Lower lobe of right lung (tissue), 2 donors: ENCODE measurements at regions not wholly inside any gene's neighbourhood (a gene's known extent, or its start where the extent isn't known, plus 50 kb on each side); places are given as distances from the start of the nearest gene placed in this dataset.
A peak's percentile ranks its signal among the peaks of the same experiment; 100 is the strongest.
"Not testable (repeated sequence)": the region's sequence is repeated elsewhere in the genome, so short reads cannot be mapped to it uniquely, and the experiment has no call there.

ENCODE experiments used
- ATAC-seq, 2 donors: fragments of 200-7000 bp; cut with Tn5 transposase; one replicate each; pipeline ENCODE4 v1.9.1; 2020 to 2022; ENCODE audit warnings: mild to moderate bottlenecking in 2 of 2, moderate library complexity in 2 of 2
- DNase-seq: peaks from one replicate; pipeline ENCODE4 v3.0.0-alpha.2; 2020
- H3K27ac ChIP-seq: fragments of 200-600 bp; one replicate; pipeline ENCODE4 v1.8.0; 2022
- H3K27me3 ChIP-seq: fragments of 200-600 bp; one replicate; pipeline ENCODE4 v1.8.0; 2022; ENCODE audit warnings: low read depth
- H3K36me3 ChIP-seq: fragments of 200-600 bp; one replicate; pipeline ENCODE4 v1.8.0; 2022; ENCODE audit warnings: mild to moderate bottlenecking
- H3K4me1 ChIP-seq: fragments of 200-600 bp; one replicate; pipeline ENCODE4 v1.8.0; 2022
- H3K4me3 ChIP-seq: fragments of 200-600 bp; one replicate; pipeline ENCODE4 v1.8.0; 2022; ENCODE audit warnings: mild to moderate bottlenecking
- H3K9me3 ChIP-seq: fragments of 200-600 bp; one replicate; pipeline ENCODE4 v1.8.0; 2022
- intact Hi-C: fragments of 100-400 bp; cut with DNase I; formaldehyde crosslinking; loops from one replicate; pipeline ENCODE4 v1.11.0; 2022
- TF ChIP-seq, protein P1 (sequence below): fragments of 200-600 bp; IDR thresholded peaks from one replicate; pipeline ENCODE4 v1.8.0; 2022; ENCODE audit warnings: antibody characterized with exemption, mild to moderate bottlenecking
- donor health status: DM: no; HTN: yes; CAD: no; lungs with severe emphysema.

DNA sequence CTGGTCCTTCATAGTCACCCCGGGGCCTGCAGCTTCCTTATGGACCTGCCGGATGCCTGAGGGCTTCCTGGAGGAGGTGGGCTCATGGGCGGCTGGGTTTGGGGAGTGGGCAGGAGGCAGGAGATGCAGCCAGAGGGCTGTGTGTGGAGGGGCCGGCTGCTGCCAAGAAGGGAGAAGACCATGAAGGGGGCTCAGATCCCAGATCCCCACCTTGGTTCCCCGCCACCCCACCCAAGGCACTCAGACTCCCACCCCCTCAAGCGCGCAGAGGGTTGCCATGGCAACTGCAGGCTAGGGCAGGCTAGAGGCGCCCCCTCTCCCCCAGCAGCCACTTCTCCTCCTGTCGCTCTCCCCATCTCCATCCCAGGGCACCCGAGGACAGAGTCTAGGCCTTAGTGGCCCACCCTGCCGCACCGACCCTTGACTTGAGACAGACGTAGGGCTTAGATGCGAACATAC, 104.5 kb downstream of the CRLF3 start:
- ATAC-seq (no peak), DNase-seq (peak; percentile 26)
- Histone ChIP-seq H3K4me3 (no peak overlapping the region), H3K27ac (no peak overlapping the region), H3K4me1 (no peaks in the 10 kb centered on the region), H3K9me3 (no peaks in the 10 kb centered on the region), H3K36me3 (no peaks in the 10 kb centered on the region), H3K27me3 (no peaks in the 10 kb centered on the region)
- TF ChIP-seq, protein P1, sequence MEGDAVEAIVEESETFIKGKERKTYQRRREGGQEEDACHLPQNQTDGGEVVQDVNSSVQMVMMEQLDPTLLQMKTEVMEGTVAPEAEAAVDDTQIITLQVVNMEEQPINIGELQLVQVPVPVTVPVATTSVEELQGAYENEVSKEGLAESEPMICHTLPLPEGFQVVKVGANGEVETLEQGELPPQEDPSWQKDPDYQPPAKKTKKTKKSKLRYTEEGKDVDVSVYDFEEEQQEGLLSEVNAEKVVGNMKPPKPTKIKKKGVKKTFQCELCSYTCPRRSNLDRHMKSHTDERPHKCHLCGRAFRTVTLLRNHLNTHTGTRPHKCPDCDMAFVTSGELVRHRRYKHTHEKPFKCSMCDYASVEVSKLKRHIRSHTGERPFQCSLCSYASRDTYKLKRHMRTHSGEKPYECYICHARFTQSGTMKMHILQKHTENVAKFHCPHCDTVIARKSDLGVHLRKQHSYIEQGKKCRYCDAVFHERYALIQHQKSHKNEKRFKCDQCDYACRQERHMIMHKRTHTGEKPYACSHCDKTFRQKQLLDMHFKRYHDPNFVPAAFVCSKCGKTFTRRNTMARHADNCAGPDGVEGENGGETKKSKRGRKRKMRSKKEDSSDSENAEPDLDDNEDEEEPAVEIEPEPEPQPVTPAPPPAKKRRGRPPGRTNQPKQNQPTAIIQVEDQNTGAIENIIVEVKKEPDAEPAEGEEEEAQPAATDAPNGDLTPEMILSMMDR: no peak
- intact Hi-C loops: no loop called here

DNA sequence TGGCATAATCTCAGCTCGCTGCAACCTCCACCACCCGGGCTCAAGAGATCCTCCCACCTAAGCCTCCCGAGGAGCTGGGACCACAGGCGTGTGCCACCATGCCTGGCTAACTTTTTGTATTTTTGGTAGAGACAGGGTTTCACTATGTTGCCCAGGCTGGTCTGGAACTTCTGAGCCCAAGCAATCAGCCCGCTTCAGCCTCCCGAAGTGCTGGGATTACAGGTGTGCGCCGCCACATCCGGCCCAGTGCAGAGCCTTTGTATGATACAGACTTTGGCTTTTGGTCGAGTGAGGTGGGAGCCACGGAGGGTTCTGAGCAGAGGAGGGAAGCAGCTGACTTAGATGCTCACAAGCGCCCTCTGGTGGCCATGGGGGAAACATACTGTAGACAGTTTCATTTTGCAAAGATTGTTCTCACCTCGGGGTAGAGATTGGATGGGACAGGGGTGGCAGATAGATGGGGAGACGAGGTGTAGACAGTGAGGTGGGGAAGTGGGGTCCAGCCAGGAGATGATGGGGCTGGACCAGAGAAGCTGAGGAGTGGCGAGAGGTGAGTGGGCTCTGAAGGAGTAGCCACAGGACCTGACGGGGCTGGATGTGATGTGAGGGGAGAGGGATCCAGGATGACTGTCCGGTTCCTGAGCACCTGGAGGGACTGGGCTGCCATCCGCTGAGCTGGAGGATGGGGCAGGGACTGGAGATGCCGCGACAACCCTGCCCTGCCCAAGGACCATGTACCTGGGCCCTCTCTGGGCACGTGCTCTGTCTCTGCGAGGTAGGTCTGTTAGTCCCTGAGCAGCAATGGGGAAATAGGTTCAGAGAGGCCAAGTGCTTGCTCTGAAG, 105.1 kb downstream of the CRLF3 start:
- H3K4me1 ChIP-seq, H3K4me3 ChIP-seq, intact Hi-C loops, H3K36me3 ChIP-seq, H3K27ac ChIP-seq, H3K9me3 ChIP-seq, H3K27me3 ChIP-seq: not testable (repeated sequence)
- ATAC-seq (peak; percentile 57 to 63), DNase-seq (peak; percentile 80)
- TF ChIP-seq, protein P1: peak; percentile 63

DNA sequence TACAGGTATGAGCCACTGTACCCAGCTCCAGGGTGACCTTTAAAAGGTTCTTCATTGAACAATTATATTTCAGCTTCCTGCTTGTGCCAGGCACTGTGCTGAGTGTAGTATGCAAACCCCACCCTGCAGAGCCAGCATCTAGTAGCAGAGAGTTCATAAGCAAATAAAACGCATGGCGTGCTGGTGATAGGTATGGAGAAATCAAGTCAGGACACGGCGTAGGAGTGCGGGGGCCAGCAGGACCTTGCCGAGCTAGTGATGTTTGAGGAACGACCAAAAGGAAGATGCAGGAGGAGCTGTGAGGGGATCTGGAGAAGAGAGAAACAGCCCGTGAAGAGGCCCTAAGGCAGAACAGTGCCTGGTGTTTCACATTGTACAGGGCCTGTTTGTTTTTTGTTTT, 105.8 kb downstream of the CRLF3 start:
- ATAC-seq, H3K27me3 ChIP-seq, H3K4me1 ChIP-seq, H3K27ac ChIP-seq, H3K4me3 ChIP-seq, H3K36me3 ChIP-seq, intact Hi-C loops, H3K9me3 ChIP-seq: not testable (repeated sequence)
- peak; percentile 20 for DNase-seq

DNA sequence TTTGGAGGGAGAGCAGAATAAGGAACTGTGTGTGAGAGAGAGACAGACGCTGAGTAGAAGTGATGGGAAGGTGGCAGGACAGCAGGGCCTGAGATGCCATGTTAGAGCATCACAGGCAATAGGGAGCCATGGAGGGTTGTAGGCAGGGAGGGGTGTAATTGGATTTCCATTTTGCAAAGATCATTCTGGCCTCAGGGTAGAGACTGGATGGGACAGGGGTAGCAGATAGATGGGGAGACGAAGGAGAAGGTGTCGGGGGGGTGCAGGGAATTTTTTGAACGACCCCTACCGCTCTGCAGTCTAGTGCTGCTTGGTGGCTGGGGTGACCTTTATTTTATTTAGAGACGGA, 106.4 kb downstream of the CRLF3 start:
- ATAC-seq, H3K9me3 ChIP-seq, H3K4me1 ChIP-seq, H3K4me3 ChIP-seq, H3K27me3 ChIP-seq, intact Hi-C loops, H3K36me3 ChIP-seq, DNase-seq, H3K27ac ChIP-seq: not testable (repeated sequence)

DNA sequence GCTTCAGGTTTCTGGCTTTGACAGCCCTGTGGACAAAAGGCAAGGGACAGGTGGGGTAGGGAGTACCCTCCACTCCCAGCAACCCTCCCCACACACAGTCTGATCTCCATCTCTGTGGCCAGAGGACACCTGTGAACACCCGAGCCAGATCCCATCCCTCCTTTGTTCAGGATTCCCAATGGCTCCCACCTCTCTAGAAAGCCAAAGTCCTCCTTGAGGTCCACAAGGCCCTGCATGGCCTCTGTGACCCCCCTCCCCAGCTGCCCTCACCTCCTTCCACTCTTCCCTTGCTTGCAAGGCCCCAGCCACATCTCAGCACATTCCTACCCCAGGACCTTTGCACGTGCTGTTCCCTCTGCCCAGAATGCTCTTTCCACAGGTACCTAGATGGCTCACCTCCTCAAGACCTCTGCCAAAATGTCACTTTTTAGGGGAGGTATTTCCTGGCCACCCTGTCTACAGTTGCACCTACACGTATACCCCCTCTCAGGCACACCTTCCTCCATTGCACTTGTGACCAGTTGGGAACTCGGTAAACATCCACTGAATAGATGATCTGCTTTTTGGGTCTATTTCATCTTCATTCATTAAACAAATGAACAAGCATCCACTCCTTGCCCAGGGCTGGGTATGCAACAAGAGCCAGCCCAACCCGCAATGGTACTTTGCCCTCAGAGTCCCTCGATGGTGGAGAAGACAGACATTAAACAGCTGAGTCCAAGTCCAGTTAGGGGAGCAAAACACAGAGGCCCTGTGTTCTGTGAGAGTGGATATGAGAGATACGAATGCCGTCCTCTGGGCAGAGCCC, 107.0 kb downstream of the CRLF3 start:
- no peak for ATAC-seq

DNA sequence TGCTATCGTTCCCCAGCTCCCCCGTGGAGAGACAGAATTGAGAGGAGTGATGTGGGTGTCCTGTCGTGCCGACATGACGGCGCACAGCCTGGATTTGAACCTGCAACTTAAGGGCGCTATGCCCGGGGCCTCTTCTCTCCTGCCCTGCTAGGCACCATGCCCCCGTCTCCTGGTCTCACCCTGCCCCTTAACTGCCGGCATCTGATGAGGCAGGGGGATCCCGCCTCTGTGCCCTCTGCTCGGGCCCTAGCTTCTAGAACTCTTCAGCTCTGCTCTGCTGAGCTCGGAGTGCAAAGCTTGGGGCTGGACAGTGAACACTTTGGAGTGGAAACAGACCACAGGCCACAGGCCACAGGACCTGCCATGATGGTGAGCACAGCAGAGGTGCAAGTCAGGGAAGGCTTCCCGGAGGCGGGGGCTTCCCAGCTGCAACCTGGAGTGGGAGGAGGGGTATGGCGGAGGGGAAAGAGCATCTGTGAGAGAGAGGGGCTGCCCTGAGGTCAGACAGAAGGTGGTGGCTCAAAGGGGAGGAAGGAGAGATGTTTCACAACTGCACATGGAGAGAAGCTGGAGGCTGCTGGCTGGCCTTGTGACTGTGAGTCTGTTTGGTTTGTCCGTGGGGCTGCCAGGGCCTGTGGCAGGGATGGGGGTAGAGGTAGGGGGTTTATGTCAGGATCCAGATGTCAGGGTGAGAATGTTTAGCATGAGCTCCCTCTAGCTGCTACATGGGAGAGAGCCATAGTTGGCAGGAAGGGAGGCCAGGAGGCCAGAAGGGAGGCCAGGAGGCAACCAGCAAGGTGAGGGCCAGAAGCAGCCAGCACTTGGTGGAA, 107.8 kb downstream of the CRLF3 start:
- intact Hi-C loops: no loop called here
- H3K27ac ChIP-seq: no peak overlapping the region
- no peaks in the 10 kb centered on the region for H3K36me3 ChIP-seq
- ATAC-seq (no peak), DNase-seq (peak; percentile 40)
- H3K27me3 ChIP-seq: no peaks in the 10 kb centered on the region
- H3K4me1 ChIP-seq: no peaks in the 10 kb centered on the region
- no peaks in the 10 kb centered on the region for H3K9me3 ChIP-seq
- no peak overlapping the region for H3K4me3 ChIP-seq
- TF ChIP-seq, protein P1: no peak

More for the DNA sequence above, 107.0 kb downstream of the CRLF3 start:
- peak; percentile 9 for DNase-seq
- Histone ChIP-seq H3K4me3 (no peak overlapping the region), H3K27ac (no peak overlapping the region), H3K27me3 (no peaks in the 10 kb centered on the region), H3K36me3 (no peaks in the 10 kb centered on the region), H3K4me1 (no peaks in the 10 kb centered on the region), H3K9me3 (no peaks in the 10 kb centered on the region)
- TF ChIP-seq, protein P1: no peak
- intact Hi-C loops: no loop called here
